ENCODE measurements at regions not wholly inside any gene's neighbourhood (a gene's known extent, or its start where the extent isn't known, plus 50 kb on each side); places are given as distances from the start of the nearest gene placed in this dataset.
A peak's percentile ranks its signal among the peaks of the same experiment; 100 is the strongest.

GRCh38 chr4:100130964-100131363, 59.3 kb downstream of the DDIT4L start:
- DNase-seq: no peak

GRCh38 chr4:100130491-100130890, 59.8 kb downstream of the DDIT4L start:
- no peak for DNase-seq

GRCh38 chr4:100129774-100130173, 60.5 kb downstream of the DDIT4L start:
- no peak for DNase-seq

GRCh38 chr4:100128338-100128737, 61.9 kb downstream of the DDIT4L start:
- DNase-seq: no peak

- no peak for DNase-seq
These were observed 65.6 kb downstream of the DDIT4L start for GRCh38 chr4:100124715-100125114.

- no peak for DNase-seq
These were observed 72.1 kb downstream of the DDIT4L start for GRCh38 chr4:100118181-100118580.

GRCh38 chr4:100117750-100118149, 72.5 kb downstream of the DDIT4L start:
- DNase-seq: no peak

GRCh38 chr4:100114909-100115308, 75.4 kb downstream of the DDIT4L start:
- DNase-seq: no peak

- peak; percentile 17 for DNase-seq
These were observed 76.5 kb downstream of the DDIT4L start for GRCh38 chr4:100113732-100114131.

GRCh38 chr4:100113096-100113495, 77.2 kb downstream of the DDIT4L start:
- DNase-seq: no peak

GRCh38 chr4:100109921-100110320, 80.3 kb downstream of the DDIT4L start:
- DNase-seq: no peak

- no peak for DNase-seq
These were observed 81.4 kb downstream of the DDIT4L start for GRCh38 chr4:100108869-100109268.

- DNase-seq: no peak
These were observed 83.3 kb downstream of the DDIT4L start for GRCh38 chr4:100106982-100107381.

GRCh38 chr4:100103671-100104070, 86.6 kb downstream of the DDIT4L start:
- no peak for DNase-seq

GRCh38 chr4:100100985-100101384, 89.3 kb downstream of the DDIT4L start:
- DNase-seq: no peak

- DNase-seq: no peak
These were observed 90.5 kb downstream of the DDIT4L start for GRCh38 chr4:100099746-100100145.

GRCh38 chr4:100098681-100099080, 91.6 kb downstream of the DDIT4L start:
- DNase-seq: no peak

- DNase-seq: no peak
These were observed 92.2 kb downstream of the DDIT4L start for GRCh38 chr4:100098011-100098545.

GRCh38 chr4:100095729-100096595, 94.3 kb downstream of the DDIT4L start:
- no peak for DNase-seq

- peak; percentile 69 for DNase-seq
These were observed 97.0 kb downstream of the DDIT4L start for GRCh38 chr4:100093091-100093866.

GRCh38 chr4:100087743-100088142, 102.5 kb downstream of the DDIT4L start:
- no peak for DNase-seq

GRCh38 chr4:100086766-100087431, 103.4 kb downstream of the DDIT4L start:
- DNase-seq: no peak

GRCh38 chr4:100084892-100085291, 105.4 kb downstream of the DDIT4L start:
- DNase-seq: no peak
